ENCODE measurements at regions not wholly inside any gene's neighbourhood (a gene's known extent, or its start where the extent isn't known, plus 50 kb on each side); places are given as distances from the start of the nearest gene placed in this dataset.

DNA sequence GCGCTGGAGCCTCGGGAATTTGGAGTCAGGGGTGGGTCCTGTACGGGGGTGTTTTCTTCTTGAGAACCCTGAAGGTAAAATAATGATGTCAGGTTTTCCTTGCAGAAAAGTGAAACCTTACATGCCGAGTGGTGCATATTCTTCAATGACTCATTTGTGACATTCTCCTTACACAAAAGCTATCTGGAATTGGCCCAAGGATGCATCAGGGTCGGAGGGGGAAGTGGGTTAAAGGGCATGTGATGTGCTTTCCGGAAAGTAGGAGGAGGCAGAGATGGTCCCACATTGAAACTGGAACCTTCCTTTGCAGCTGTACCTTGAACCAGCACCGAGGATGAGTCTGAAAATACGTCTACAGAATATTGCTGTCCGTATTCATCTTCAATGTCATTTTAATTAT lies 411.2 kb upstream of the IRX4 start:
- Histone ChIP-seq H3K36me3 (ENCODE audit: control insufficient read depth, insufficient read depth, low read length) (no peaks in the 10 kb centered on the region), H3K4me3 (ENCODE audit: low read length) (no peak overlapping the region), H3K27ac (ENCODE audit: low read depth, low read length) (no peak overlapping the region), H3K4me1 (ENCODE audit: control insufficient read depth, insufficient read depth, low read length) (no peaks in the 10 kb centered on the region), H3K27me3 (ENCODE audit: control insufficient read depth, insufficient read depth, low read length) (no peaks in the 10 kb centered on the region), H3K9ac (ENCODE audit: low read length) (no peak overlapping the region)

- Histone ChIP-seq H3K27ac (ENCODE audit: low read depth, low read length) (no peak overlapping the region), H3K4me3 (ENCODE audit: low read length) (no peak overlapping the region)
Observed at GRCh38 chr5:2291146-2291840, 408.6 kb upstream of the IRX4 start.

DNA sequence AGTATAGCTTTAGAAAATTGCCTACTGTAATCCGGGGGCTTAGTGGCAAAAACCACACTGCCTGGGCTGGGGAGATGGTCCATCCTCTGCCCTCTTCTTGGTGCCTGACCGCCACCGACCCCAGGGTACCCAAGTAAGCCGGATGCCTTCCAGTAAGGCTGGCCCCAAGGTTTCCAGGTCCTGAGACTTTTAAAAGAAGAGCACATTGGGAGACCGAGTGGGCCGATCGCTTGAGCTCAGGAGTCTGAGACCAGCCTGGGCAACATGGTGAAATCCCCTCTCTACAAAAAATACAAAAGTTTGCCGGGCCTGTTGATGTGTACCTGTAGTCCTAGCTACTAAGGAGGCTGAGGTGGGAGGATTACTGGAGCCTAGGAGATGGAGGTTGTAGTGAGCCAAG lies 406.7 kb upstream of the IRX4 start:
- Histone ChIP-seq H3K27ac (ENCODE audit: low read depth, low read length) (no peak overlapping the region), H3K36me3 (ENCODE audit: control insufficient read depth, insufficient read depth, low read length) (no peaks in the 10 kb centered on the region), H3K27me3 (ENCODE audit: control insufficient read depth, insufficient read depth, low read length) (no peaks in the 10 kb centered on the region), H3K9ac (ENCODE audit: low read length) (no peak overlapping the region), H3K4me1 (ENCODE audit: control insufficient read depth, insufficient read depth, low read length) (no peaks in the 10 kb centered on the region), H3K4me3 (ENCODE audit: low read length) (no peak overlapping the region)

More at GRCh38 chr5:2291146-2291840, 408.6 kb upstream of the IRX4 start:
- Histone ChIP-seq H3K27me3 (ENCODE audit: control insufficient read depth, insufficient read depth, low read length) (no peaks in the 10 kb centered on the region), H3K36me3 (ENCODE audit: control insufficient read depth, insufficient read depth, low read length) (no peaks in the 10 kb centered on the region), H3K4me1 (ENCODE audit: control insufficient read depth, insufficient read depth, low read length) (no peaks in the 10 kb centered on the region), H3K9ac (ENCODE audit: low read length) (no peak overlapping the region)

GRCh38 chr5:2288968-2289367 lies 406.2 kb upstream of the IRX4 start:
- Histone ChIP-seq H3K27me3 (ENCODE audit: control insufficient read depth, insufficient read depth, low read length) (no peaks in the 10 kb centered on the region), H3K27ac (ENCODE audit: low read depth, low read length) (no peak overlapping the region), H3K4me3 (ENCODE audit: low read length) (no peak overlapping the region), H3K9ac (ENCODE audit: low read length) (no peak overlapping the region), H3K36me3 (ENCODE audit: control insufficient read depth, insufficient read depth, low read length) (no peaks in the 10 kb centered on the region), H3K4me1 (ENCODE audit: control insufficient read depth, insufficient read depth, low read length) (no peaks in the 10 kb centered on the region)

DNA sequence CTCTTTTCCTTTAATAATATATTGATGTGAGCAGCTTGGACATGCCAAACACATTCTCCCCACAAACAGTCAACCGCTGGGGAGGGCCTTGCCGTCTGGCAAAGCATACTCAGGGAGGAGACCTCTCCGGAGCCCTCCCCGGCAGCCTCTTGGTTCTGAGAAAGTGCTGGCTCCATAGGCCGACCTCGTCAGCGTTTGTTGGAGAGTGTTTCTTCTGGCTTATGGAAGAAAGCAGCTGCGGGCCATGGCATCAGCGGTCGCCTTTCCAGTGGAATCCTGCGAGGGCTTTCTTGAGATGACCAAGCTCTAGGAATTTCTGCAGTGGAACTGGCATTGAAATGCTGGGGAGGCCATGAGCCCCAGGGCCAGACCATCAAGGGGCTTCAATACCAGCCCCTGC lies 405.7 kb upstream of the IRX4 start:
- H3K27ac ChIP-seq (ENCODE audit: low read depth, low read length), result no peak overlapping the region
- no peak overlapping the region for H3K9ac ChIP-seq (ENCODE audit: low read length)
- no peaks in the 10 kb centered on the region for H3K4me1 ChIP-seq (ENCODE audit: control insufficient read depth, insufficient read depth, low read length)
- H3K27me3 ChIP-seq (ENCODE audit: control insufficient read depth, insufficient read depth, low read length), result no peaks in the 10 kb centered on the region
- no peak overlapping the region for H3K4me3 ChIP-seq (ENCODE audit: low read length)
- no peaks in the 10 kb centered on the region for H3K36me3 ChIP-seq (ENCODE audit: control insufficient read depth, insufficient read depth, low read length)

GRCh38 chr5:2286250-2286649 lies 403.5 kb upstream of the IRX4 start:
- Histone ChIP-seq H3K27ac (ENCODE audit: low read depth, low read length) (no peak overlapping the region), H3K27me3 (ENCODE audit: control insufficient read depth, insufficient read depth, low read length) (no peaks in the 10 kb centered on the region), H3K36me3 (ENCODE audit: control insufficient read depth, insufficient read depth, low read length) (no peaks in the 10 kb centered on the region), H3K4me1 (ENCODE audit: control insufficient read depth, insufficient read depth, low read length) (no peaks in the 10 kb centered on the region), H3K4me3 (ENCODE audit: low read length) (no peak overlapping the region), H3K9ac (ENCODE audit: low read length) (no peak overlapping the region)

DNA sequence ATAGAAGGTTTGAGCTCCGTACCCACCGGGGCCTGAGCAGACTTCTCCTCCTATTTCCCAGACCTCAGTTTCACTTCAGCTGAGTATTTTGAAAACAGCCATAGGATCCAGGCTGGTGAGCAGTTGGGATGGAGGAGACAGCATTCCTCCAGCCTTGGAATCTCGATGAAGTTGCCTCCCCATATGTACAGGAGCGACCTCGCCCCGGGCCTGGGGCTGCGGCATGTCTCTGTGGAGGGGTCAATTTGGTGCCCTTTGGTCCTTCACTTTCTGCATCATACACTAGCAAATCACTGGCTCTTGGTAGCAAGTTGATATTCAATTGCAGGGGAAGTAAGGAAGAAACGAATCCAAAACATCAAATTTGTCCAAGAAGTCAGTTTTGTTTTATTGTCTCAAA lies 402.0 kb upstream of the IRX4 start:
- Histone ChIP-seq H3K36me3 (ENCODE audit: control insufficient read depth, insufficient read depth, low read length) (no peaks in the 10 kb centered on the region), H3K27ac (ENCODE audit: low read depth, low read length) (no peak overlapping the region), H3K27me3 (ENCODE audit: control insufficient read depth, insufficient read depth, low read length) (no peaks in the 10 kb centered on the region), H3K4me3 (ENCODE audit: low read length) (no peak overlapping the region), H3K9ac (ENCODE audit: low read length) (no peak overlapping the region), H3K4me1 (ENCODE audit: control insufficient read depth, insufficient read depth, low read length) (no peaks in the 10 kb centered on the region)

- no peak overlapping the region for H3K27ac ChIP-seq (ENCODE audit: low read depth, low read length)
- no peak overlapping the region for H3K4me3 ChIP-seq (ENCODE audit: low read length)
- H3K27me3 ChIP-seq (ENCODE audit: control insufficient read depth, insufficient read depth, low read length), result no peaks in the 10 kb centered on the region
- no peaks in the 10 kb centered on the region for H3K4me1 ChIP-seq (ENCODE audit: control insufficient read depth, insufficient read depth, low read length)
- no peak overlapping the region for H3K9ac ChIP-seq (ENCODE audit: low read length)
- H3K36me3 ChIP-seq (ENCODE audit: control insufficient read depth, insufficient read depth, low read length), result no peaks in the 10 kb centered on the region
Observed at GRCh38 chr5:2283481-2284045, 400.8 kb upstream of the IRX4 start.

DNA sequence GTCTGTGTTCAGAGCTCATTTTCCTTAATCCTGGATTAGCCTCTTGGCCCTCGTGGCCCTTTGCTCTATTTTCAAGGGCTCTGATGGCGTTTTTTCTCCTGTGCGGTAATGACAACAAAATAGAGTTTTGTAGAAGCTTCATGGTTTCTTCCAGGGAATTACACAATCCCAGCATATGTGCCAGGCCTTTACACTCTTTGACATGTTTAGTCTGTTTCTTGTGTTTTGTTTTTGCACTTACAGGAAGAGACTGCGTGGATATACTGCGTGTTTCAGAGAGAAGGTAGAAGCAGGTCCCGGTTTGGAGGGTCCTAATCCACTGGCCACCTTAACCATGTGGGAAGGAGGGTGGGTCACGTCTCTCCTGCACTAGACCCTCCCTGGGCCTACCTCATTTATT lies 400.2 kb upstream of the IRX4 start:
- H3K36me3 ChIP-seq (ENCODE audit: control insufficient read depth, insufficient read depth, low read length), result no peaks in the 10 kb centered on the region
- H3K9ac ChIP-seq (ENCODE audit: low read length), result no peak overlapping the region
- no peaks in the 10 kb centered on the region for H3K27me3 ChIP-seq (ENCODE audit: control insufficient read depth, insufficient read depth, low read length)
- H3K27ac ChIP-seq (ENCODE audit: low read depth, low read length), result no peak overlapping the region
- no peak overlapping the region for H3K4me3 ChIP-seq (ENCODE audit: low read length)
- no peaks in the 10 kb centered on the region for H3K4me1 ChIP-seq (ENCODE audit: control insufficient read depth, insufficient read depth, low read length)

DNA sequence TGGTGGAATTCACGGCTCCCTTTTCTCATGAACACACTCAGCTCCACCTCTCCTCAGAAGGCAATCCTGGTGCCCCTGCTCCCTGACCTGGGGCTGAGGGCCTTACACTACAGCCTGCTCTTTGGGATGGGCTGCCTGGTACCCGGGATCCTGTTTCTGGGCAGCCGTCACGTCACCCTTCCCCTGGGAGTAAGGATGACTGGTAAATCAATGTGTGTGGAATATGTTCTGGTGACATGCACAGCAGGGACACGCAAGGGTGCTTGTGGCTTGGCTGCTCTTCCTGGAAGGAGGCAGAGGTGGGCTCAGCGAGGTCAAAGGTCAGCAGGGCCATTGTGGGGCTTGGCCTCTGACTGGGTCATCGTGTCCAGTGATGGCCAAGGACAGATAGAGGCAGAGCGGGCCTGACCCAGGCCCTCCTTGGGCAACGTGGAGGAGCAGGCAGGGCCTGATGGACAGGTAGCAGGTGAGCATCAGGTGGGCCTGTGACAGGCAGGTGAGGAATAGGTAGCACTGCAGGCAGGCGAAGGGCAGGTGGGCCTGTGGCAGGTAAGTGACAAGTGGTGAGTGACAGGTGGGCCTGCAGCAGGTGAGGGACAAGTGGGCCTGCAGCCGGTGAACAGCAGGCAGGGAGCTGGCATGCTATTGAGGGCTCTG lies 399.4 kb upstream of the IRX4 start:
- Histone ChIP-seq H3K4me1 (ENCODE audit: control insufficient read depth, insufficient read depth, low read length) (no peaks in the 10 kb centered on the region), H3K4me3 (ENCODE audit: low read length) (no peak overlapping the region), H3K27ac (ENCODE audit: low read depth, low read length) (no peak overlapping the region), H3K9ac (ENCODE audit: low read length) (no peak overlapping the region), H3K36me3 (ENCODE audit: control insufficient read depth, insufficient read depth, low read length) (no peaks in the 10 kb centered on the region), H3K27me3 (ENCODE audit: control insufficient read depth, insufficient read depth, low read length) (no peaks in the 10 kb centered on the region)

DNA sequence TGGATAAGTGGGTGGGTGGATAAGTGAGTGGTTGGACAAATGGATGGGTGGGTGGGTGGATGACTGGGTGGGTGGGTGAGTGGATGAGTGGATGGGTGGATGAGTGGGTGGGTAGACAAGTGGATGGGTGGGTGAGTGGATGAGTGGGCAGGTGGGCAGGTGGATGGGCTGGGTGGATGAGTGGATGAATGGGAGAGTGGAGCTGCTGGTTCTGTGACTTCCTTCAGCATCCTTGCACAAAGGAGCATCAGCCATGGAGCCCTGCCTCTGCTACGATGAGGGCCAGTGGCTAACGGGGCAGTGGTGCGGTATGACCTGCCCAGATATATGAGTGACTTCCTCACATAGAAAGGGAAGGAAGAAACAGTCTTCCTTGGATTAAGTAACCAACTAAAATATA lies 398.7 kb upstream of the IRX4 start:
- no peaks in the 10 kb centered on the region for H3K36me3 ChIP-seq (ENCODE audit: control insufficient read depth, insufficient read depth, low read length)
- H3K4me1 ChIP-seq (ENCODE audit: control insufficient read depth, insufficient read depth, low read length), result no peaks in the 10 kb centered on the region
- H3K27me3 ChIP-seq (ENCODE audit: control insufficient read depth, insufficient read depth, low read length), result no peaks in the 10 kb centered on the region
- no peak overlapping the region for H3K27ac ChIP-seq (ENCODE audit: low read depth, low read length)
- H3K4me3 ChIP-seq (ENCODE audit: low read length), result no peak overlapping the region
- no peak overlapping the region for H3K9ac ChIP-seq (ENCODE audit: low read length)

- no peaks in the 10 kb centered on the region for H3K27me3 ChIP-seq (ENCODE audit: control insufficient read depth, insufficient read depth, low read length)
- H3K4me1 ChIP-seq (ENCODE audit: control insufficient read depth, insufficient read depth, low read length), result no peaks in the 10 kb centered on the region
- no peak overlapping the region for H3K27ac ChIP-seq (ENCODE audit: low read depth, low read length)
- H3K9ac ChIP-seq (ENCODE audit: low read length), result no peak overlapping the region
- no peak overlapping the region for H3K4me3 ChIP-seq (ENCODE audit: low read length)
- H3K36me3 ChIP-seq (ENCODE audit: control insufficient read depth, insufficient read depth, low read length), result no peaks in the 10 kb centered on the region
Observed at GRCh38 chr5:2280318-2280717, 397.6 kb upstream of the IRX4 start.
